Stimulated activated CD8-positive, alpha-beta memory T cell treated with anti-CD3 and anti-CD28 coated beads, Interleukin-4, amount 100 ng/mL, for 48 hours (primary cell): ENCODE measurements at regions not wholly inside any gene's neighbourhood (a gene's known extent, or its start where the extent isn't known, plus 50 kb on each side); places are given as distances from the start of the nearest gene placed in this dataset.

Experiments
- DNase-seq: peaks from one replicate; pipeline ENCODE4 v3.0.0-alpha.2; 2020

- no peak for DNase-seq
These were observed 105.1 kb downstream of the TRMT11 start for GRCh38 chr6:126091466-126091865.

GRCh38 chr6:126093108-126093507 lies 106.8 kb downstream of the TRMT11 start:
- no peak for DNase-seq

- no peak for DNase-seq
These were observed 108.1 kb downstream of the TRMT11 start for GRCh38 chr6:126094411-126094810.

- no peak for DNase-seq
These were observed 114.0 kb downstream of the TRMT11 start for GRCh38 chr6:126100386-126100785.

GRCh38 chr6:126102358-126102757 lies 116.0 kb downstream of the TRMT11 start:
- DNase-seq, result no peak

GRCh38 chr6:126103993-126104392 lies 117.7 kb downstream of the TRMT11 start:
- DNase-seq, result no peak

- no peak for DNase-seq
These were observed 121.3 kb downstream of the TRMT11 start for GRCh38 chr6:126107475-126108166.

GRCh38 chr6:126110512-126111270 lies 124.4 kb downstream of the TRMT11 start:
- no peak for DNase-seq

- no peak for DNase-seq
These were observed 125.0 kb downstream of the TRMT11 start for GRCh38 chr6:126111327-126111726.

GRCh38 chr6:126112171-126112632 lies 125.9 kb downstream of the TRMT11 start:
- DNase-seq, result no peak

GRCh38 chr6:126113261-126113660 lies 126.9 kb downstream of the TRMT11 start:
- DNase-seq, result no peak

GRCh38 chr6:126117251-126117650 lies 130.9 kb downstream of the TRMT11 start:
- no peak for DNase-seq

GRCh38 chr6:126118058-126118755 lies 131.9 kb downstream of the TRMT11 start:
- DNase-seq, result no peak

GRCh38 chr6:126118936-126119335 lies 132.6 kb downstream of the TRMT11 start:
- no peak for DNase-seq

GRCh38 chr6:126123226-126123625 lies 136.9 kb downstream of the TRMT11 start:
- DNase-seq, result no peak

- no peak for DNase-seq
These were observed 141.3 kb downstream of the TRMT11 start for GRCh38 chr6:126127659-126128058.

- no peak for DNase-seq
These were observed 144.9 kb downstream of the TRMT11 start for GRCh38 chr6:126131246-126131645.

- DNase-seq, result no peak
These were observed 147.6 kb downstream of the TRMT11 start for GRCh38 chr6:126133984-126134383.

GRCh38 chr6:126134491-126134890 lies 148.2 kb downstream of the TRMT11 start:
- DNase-seq, result no peak

GRCh38 chr6:126140015-126140414 lies 153.7 kb downstream of the TRMT11 start:
- no peak for DNase-seq

GRCh38 chr6:126143761-126144251 lies 157.5 kb downstream of the TRMT11 start:
- no peak for DNase-seq

GRCh38 chr6:126145351-126145750 lies 159.0 kb downstream of the TRMT11 start:
- no peak for DNase-seq

- DNase-seq, result no peak
These were observed 161.0 kb downstream of the TRMT11 start for GRCh38 chr6:126147291-126147815.
